HCT116 (cell line): ENCODE measurements at regions not wholly inside any gene's neighbourhood (a gene's known extent, or its start where the extent isn't known, plus 50 kb on each side); places are given as distances from the start of the nearest gene placed in this dataset.

Experiments
- ATAC-seq: fragments of 200-7000 bp; cut with Tn5 transposase; 2 replicates; pipeline ENCODE4 v1.9.1; 2020; ENCODE audit warnings: mild to moderate bottlenecking, moderate library complexity
- BruUV-seq: library from RNA; stranded (reverse); fragments of 400-500 nt; replicated peaks from 2 replicates; lab custom pipeline; 2021; lab: Mats Ljungman, UMichigan
- CTCF ChIA-PET: fragments of 300-600 bp; sonication (Branson Sonifier 250); formaldehyde crosslinking; loops from one replicate; lab custom pipeline; 2021; ENCODE audit warnings: antibody characterized with exemption; lab: Charles Lee
- POLR2A ChIA-PET: fragments of 300-600, 350-600 bp; sonication (Branson Sonifier 250); formaldehyde crosslinking; loops from one replicate; lab custom pipeline; 2021; ENCODE audit warnings: antibody characterized with exemption; lab: Charles Lee
- RAD21 ChIA-PET, 2 experiments: fragments of 300-600 bp; sonication (Branson Sonifier 250); formaldehyde crosslinking; loops; one replicate each; lab custom pipeline; 2023; ENCODE audit warnings: low total read pairs in 2 of 2; ENCODE audit not compliant: uncharacterized antibody in 2 of 2, unreplicated experiment in 2 of 2, low non-redundant PET in 1 of 2; lab: Charles Lee
- DNase-seq: peaks from one replicate; pipeline ENCODE4 v3.0.0-alpha.2; 2010; ENCODE audit warnings: low read depth, low spot score
- H2AFZ ChIP-seq: fragments of 200-600 bp; shearing (Covaris generic), sonication (generic); 2 replicates; pipeline ENCODE4 v1.6.1; 2017; ENCODE audit warnings: low read depth, mixed run types, mixed read lengths, antibody characterized with exemption, low read length; ENCODE audit not compliant: poor library complexity, severe bottlenecking
- H3K27ac ChIP-seq: 2 replicates; pipeline ENCODE4 v1.5.1; 2012; ENCODE audit warnings: low read depth, low read length
- H3K27me3 ChIP-seq: fragments of 200-600 bp; sonication (generic); 2 replicates; pipeline ENCODE4 v1.6.1; 2016; ENCODE audit warnings: mixed run types, low read length, mixed read lengths; ENCODE audit not compliant: insufficient read depth
- H3K36me3 ChIP-seq, 2 experiments: fragments of 200-500 bp in 1 of 2; fragments of 200-600 bp in 1 of 2; sonication (Bioruptor generic) in 1 of 2; sonication (generic) in 1 of 2; 2 replicates each; pipeline versions ENCODE4 v1.5.1 to v1.6.1; 2014 to 2016; ENCODE audit warnings: low read length in 2 of 2, inconsistent platforms in 1 of 2, mixed read lengths in 1 of 2, mixed run types in 1 of 2; ENCODE audit not compliant: insufficient read depth in 2 of 2, control insufficient read depth in 1 of 2
- H3K4me1 ChIP-seq, 2 experiments: fragments of 200-600 bp in 1 of 2; sonication (generic) in 1 of 2; 2 replicates each; pipeline versions ENCODE4 v1.5.1 to v1.6.1; 2012 to 2017; ENCODE audit warnings: low read length in 2 of 2, inconsistent platforms in 1 of 2, mild to moderate bottlenecking in 1 of 2, mixed read lengths in 1 of 2, mixed run types in 1 of 2, moderate library complexity in 1 of 2; ENCODE audit not compliant: insufficient read depth in 2 of 2, control insufficient read depth in 1 of 2
- H3K4me2 ChIP-seq: fragments of 200-600 bp; sonication (generic); 2 replicates; pipeline ENCODE4 v1.6.1; 2017; ENCODE audit warnings: mixed run types, low read length, mixed read lengths
- H3K4me3 ChIP-seq, 2 experiments: fragments of 200-600 bp in 1 of 2; sonication (generic) in 1 of 2; replicated peaks in 1 of 2; 2 replicates each; pipeline ENCODE4 v1.5.1; 2011 to 2016; ENCODE audit warnings: low read length in 2 of 2, control low read depth in 1 of 2, low read depth in 1 of 2, mild to moderate bottlenecking in 1 of 2, mixed read lengths in 1 of 2, mixed run types in 1 of 2
- H3K79me2 ChIP-seq: fragments of 200-600 bp; sonication (generic); 2 replicates; pipeline ENCODE4 v1.6.1; 2017; ENCODE audit warnings: mild to moderate bottlenecking, mixed run types, low read length, moderate library complexity, mixed read lengths; ENCODE audit not compliant: insufficient read depth
- H3K9ac ChIP-seq: fragments of 200-600 bp; sonication (generic); 2 replicates; pipeline ENCODE4 v1.6.1; 2016; ENCODE audit warnings: low read length, mixed read lengths
- H3K9me2 ChIP-seq: fragments of 200-600 bp; sonication (generic), shearing (Covaris generic); 2 replicates; pipeline ENCODE4 v1.6.1; 2017; ENCODE audit warnings: mixed run types, mild to moderate bottlenecking, moderate library complexity; ENCODE audit not compliant: insufficient read depth
- H3K9me3 ChIP-seq, 2 experiments: fragments of 200-500 bp in 1 of 2; fragments of 200-600 bp in 1 of 2; sonication (Bioruptor generic) in 1 of 2; sonication (generic) in 1 of 2; 2 replicates each; pipeline ENCODE4 v1.6.1; 2014 to 2017; ENCODE audit warnings: low read length in 2 of 2, mixed read lengths in 2 of 2, inconsistent platforms in 1 of 2, low read depth in 1 of 2, mild to moderate bottlenecking in 1 of 2, mixed run types in 1 of 2, moderate library complexity in 1 of 2; ENCODE audit not compliant: control insufficient read depth in 1 of 2, insufficient read depth in 1 of 2
- H4K20me1 ChIP-seq: fragments of 200-600 bp; sonication (generic), shearing (Covaris generic); 2 replicates; pipeline ENCODE4 v1.6.1; 2017; ENCODE audit warnings: mixed run types, mild to moderate bottlenecking, moderate library complexity; ENCODE audit not compliant: insufficient read depth
- ATF3 ChIP-seq: IDR thresholded peaks from 2 replicates; pipeline ENCODE4 v1.6.1; 2012
- CEBPB ChIP-seq: IDR thresholded peaks from 2 replicates; pipeline ENCODE4 v1.6.1; 2012; ENCODE audit warnings: low read depth
- EZH2phosphoT487 ChIP-seq: fragments of 200-600 bp; IDR thresholded peaks from 2 replicates; pipeline ENCODE4 v1.6.1; 2018; ENCODE audit warnings: antibody characterized with exemption, borderline replicate concordance
- FOSL1 ChIP-seq: IDR thresholded peaks from 2 replicates; pipeline ENCODE4 v1.6.1; 2012; ENCODE audit warnings: low read depth
- POLR2A ChIP-seq: IDR thresholded peaks from 2 replicates; pipeline ENCODE4 v1.7.0; 2011; ENCODE audit warnings: borderline replicate concordance; ENCODE audit not compliant: insufficient read depth, insufficient read length; ENCODE audit errors: extremely low read depth
- POLR2AphosphoS5 ChIP-seq: IDR thresholded peaks from 2 replicates; pipeline ENCODE4 v1.6.1; 2011; ENCODE audit warnings: mild to moderate bottlenecking, low read depth, low read length, moderate library complexity
- RAD21 ChIP-seq: IDR thresholded peaks from 2 replicates; pipeline ENCODE4 v1.6.1; 2012; ENCODE audit warnings: low read depth, mild to moderate bottlenecking
- SIN3A ChIP-seq: IDR thresholded peaks from 2 replicates; pipeline ENCODE4 v1.6.1; 2012; ENCODE audit warnings: low read depth
- SP1 ChIP-seq: IDR thresholded peaks from 2 replicates; pipeline ENCODE4 v1.6.1; 2012; ENCODE audit warnings: low read depth
- SRF ChIP-seq: IDR thresholded peaks from 2 replicates; pipeline ENCODE4 v1.6.1; 2012; ENCODE audit warnings: low read depth
- YY1 ChIP-seq: IDR thresholded peaks from 2 replicates; pipeline ENCODE4 v1.6.1; 2011; ENCODE audit warnings: low read length, low read depth, moderate library complexity, mild to moderate bottlenecking; ENCODE audit not compliant: insufficient replicate concordance; ENCODE audit errors: extremely low read depth
- ZBTB33 ChIP-seq: IDR thresholded peaks from 2 replicates; pipeline ENCODE4 v1.6.1; 2011; ENCODE audit warnings: mild to moderate bottlenecking, low read length, moderate library complexity; ENCODE audit not compliant: insufficient replicate concordance; ENCODE audit errors: extremely low read depth
- intact Hi-C: fragments of 100-400 bp; cut with micrococcal nuclease; formaldehyde crosslinking; loops from 2 replicates; pipeline ENCODE4 v1.10.0; 2022

GRCh38 chr14:65922142-65922541 is 509.6 kb downstream of the FUT8 start:
- no peaks in the 10 kb centered on the region for H4K20me1 ChIP-seq
- DNase-seq (no peak), ATAC-seq (no peak)
- H3K4me1 ChIP-seq, result no peaks in the 10 kb centered on the region
- intact Hi-C loops, result no loop called here
- H3K27ac ChIP-seq, result no peak overlapping the region
- ChIA-PET CTCF (no interaction called here), POLR2A (no interaction called here), RAD21 (no interaction called here)
- H3K9ac ChIP-seq, result no peak overlapping the region
- no TSS peak for BruUV-seq
- H3K36me3 ChIP-seq, result no peaks in the 10 kb centered on the region
- H3K4me3 ChIP-seq, result no peak overlapping the region
- TF ChIP-seq FOSL1, result no peak
- no peaks in the 10 kb centered on the region for H3K79me2 ChIP-seq
- no peak overlapping the region for H3K4me2 ChIP-seq
- H2AFZ ChIP-seq, result no peak overlapping the region
- peaks cover 11% of the 10 kb centered on the region; the same call in 1 of the 2 replicates for H3K27me3 ChIP-seq
- H3K9me3 ChIP-seq, result no peaks in the 10 kb centered on the region
- no peaks in the 10 kb centered on the region for H3K9me2 ChIP-seq

- Histone ChIP-seq H4K20me1 (no peaks in the 10 kb centered on the region), H3K9ac (no peak overlapping the region), H3K79me2 (no peaks in the 10 kb centered on the region), H3K9me2 (no peaks in the 10 kb centered on the region), H3K27ac (no peak overlapping the region), H3K4me1 (no peaks in the 10 kb centered on the region), H3K36me3 (no peaks in the 10 kb centered on the region), H2AFZ (no peak overlapping the region), H3K4me2 (no peak overlapping the region), H3K9me3 (no peaks in the 10 kb centered on the region), H3K4me3 (no peak overlapping the region), H3K27me3 (peaks cover 19% of the 10 kb centered on the region)
- BruUV-seq, result no TSS peak
- ChIA-PET CTCF (interaction anchor here (0.9 kb wide), 1 partner anchor 33 kb away, joined by 3 read pairs; no protein-coding TSS in a partner anchor), POLR2A (no interaction called here), RAD21 (no interaction called here)
- no peak for ATAC-seq
- DNase-seq, result no peak
- TF ChIP-seq SRF (no peak), POLR2A (no peak), YY1 (no peak), CEBPB (no peak), RAD21 (no peak), ATF3 (no peak), SIN3A (no peak), POLR2AphosphoS5 (no peak), EZH2phosphoT487 (no peak), ZBTB33 (no peak), SP1 (no peak)
- intact Hi-C loops, result no loop called here
Observed at GRCh38 chr14:65926504-65926903, 514.0 kb downstream of the FUT8 start.
